HEK293 (cell line): ENCODE measurements at regions not wholly inside any gene's neighbourhood (a gene's known extent, or its start where the extent isn't known, plus 50 kb on each side); places are given as distances from the start of the nearest gene placed in this dataset.

Experiments used
- CTCF ChIA-PET: fragments of 350-600 bp; formaldehyde crosslinking; extraction: SDS; loops from one replicate; lab custom pipeline; 2021; ENCODE audit warnings: antibody characterized with exemption; lab: Yijun Ruan, JAX
- POLR2A ChIA-PET: fragments of 300-600 bp; formaldehyde crosslinking; extraction: SDS; loops from one replicate; lab custom pipeline; 2020; ENCODE audit warnings: antibody characterized with exemption, inconsistent platforms; lab: Yijun Ruan, JAX
- H3K27ac ChIP-seq: fragments of 200-500 bp; sonication (Bioruptor generic); 2 replicates; pipeline ENCODE4 v1.5.1; 2014; ENCODE audit warnings: low read depth, low read length, control low read depth, inconsistent platforms; ENCODE audit errors: extremely low read depth
- H3K36me3 ChIP-seq, 2 experiments: fragments of 200-500 bp in 1 of 2; sonication (Bioruptor generic) in 1 of 2; 1 replicate in 1 of 2; 2 replicates in 1 of 2; pipeline ENCODE4 v1.5.1; 2014 to 2017; ENCODE audit warnings: inconsistent platforms in 2 of 2, low read length in 2 of 2; ENCODE audit not compliant: control insufficient read depth in 2 of 2, insufficient read depth in 1 of 2
- H3K4me1 ChIP-seq: fragments of 200-500 bp; sonication (Bioruptor generic); 2 replicates; pipeline ENCODE4 v1.5.1; 2014; ENCODE audit warnings: mild to moderate bottlenecking, low read length, inconsistent platforms; ENCODE audit not compliant: control insufficient read depth, insufficient read depth
- H3K4me3 ChIP-seq: 2 replicates; pipeline ENCODE4 v1.5.1; 2011; ENCODE audit warnings: low read depth, mild to moderate bottlenecking, control low read depth, low read length, moderate library complexity
- H3K9me3 ChIP-seq: fragments of 200-500 bp; sonication (Bioruptor generic); 2 replicates; pipeline ENCODE4 v1.5.1; 2014; ENCODE audit warnings: low read depth, low read length, inconsistent platforms; ENCODE audit not compliant: control insufficient read depth, insufficient read depth
- GLIS2 ChIP-seq: fragments of 450-650 bp; formaldehyde crosslinking; IDR thresholded peaks from 2 replicates; pipeline ENCODE4 v1.5.1; 2016; ENCODE audit warnings: missing biosample characterization, missing genetic modification characterization
- KLF10 ChIP-seq: fragments of 450-650 bp; IDR thresholded peaks from 2 replicates; pipeline ENCODE4 v1.5.1; 2018; ENCODE audit warnings: missing biosample characterization, mild to moderate bottlenecking, missing genetic modification characterization
- KLF8 ChIP-seq: fragments of 450-650 bp; formaldehyde crosslinking; IDR thresholded peaks from 2 replicates; pipeline ENCODE4 v1.5.1; 2016; ENCODE audit warnings: missing biosample characterization, missing genetic modification characterization
- PRDM1 ChIP-seq: fragments of 450-650 bp; formaldehyde crosslinking; IDR thresholded peaks from 2 replicates; pipeline ENCODE4; 2016; ENCODE audit warnings: missing biosample characterization, missing genetic modification characterization
- SALL2 ChIP-seq: fragments of 450-650 bp; formaldehyde crosslinking; IDR thresholded peaks from 2 replicates; pipeline ENCODE4 v1.5.0; 2017; ENCODE audit warnings: missing biosample characterization, mild to moderate bottlenecking, missing genetic modification characterization, borderline replicate concordance
- SP2 ChIP-seq: fragments of 450-650 bp; formaldehyde crosslinking; IDR thresholded peaks from 2 replicates; pipeline ENCODE4 v1.5.1; 2016; ENCODE audit warnings: missing biosample characterization, missing genetic modification characterization
- SP7 ChIP-seq: fragments of 450-650 bp; formaldehyde crosslinking; IDR thresholded peaks from 2 replicates; pipeline ENCODE4 v1.5.1; 2016; ENCODE audit warnings: missing biosample characterization, missing genetic modification characterization
- ZBTB10 ChIP-seq: fragments of 450-650 bp; formaldehyde crosslinking; IDR thresholded peaks from 2 replicates; pipeline ENCODE4 v1.5.1; 2016; ENCODE audit warnings: missing biosample characterization, missing genetic modification characterization
- ZBTB21 ChIP-seq: fragments of 450-650 bp; formaldehyde crosslinking; IDR thresholded peaks from 2 replicates; pipeline ENCODE4 v1.5.1; 2017; ENCODE audit warnings: missing biosample characterization, missing genetic modification characterization
- ZBTB44 ChIP-seq: fragments of 450-650 bp; IDR thresholded peaks from 2 replicates; pipeline ENCODE4 v1.5.1; 2018; ENCODE audit warnings: missing biosample characterization, mild to moderate bottlenecking, missing genetic modification characterization
- ZNF112 ChIP-seq: fragments of 450-650 bp; formaldehyde crosslinking; IDR thresholded peaks from 2 replicates; pipeline ENCODE4 v1.5.0; 2017; ENCODE audit warnings: missing biosample characterization, missing genetic modification characterization
- ZNF114 ChIP-seq: fragments of 450-650 bp; formaldehyde crosslinking; IDR thresholded peaks from 2 replicates; pipeline ENCODE4 v1.5.0; 2017; ENCODE audit warnings: missing biosample characterization, missing genetic modification characterization
- ZNF138 ChIP-seq: fragments of 450-650 bp; formaldehyde crosslinking; IDR thresholded peaks from 2 replicates; pipeline ENCODE4 v1.5.1; 2016; ENCODE audit warnings: missing biosample characterization, missing genetic modification characterization, borderline replicate concordance
- ZNF140 ChIP-seq: fragments of 450-650 bp; formaldehyde crosslinking; IDR thresholded peaks from 2 replicates; pipeline ENCODE4 v1.5.1; 2016; ENCODE audit warnings: missing biosample characterization, missing genetic modification characterization
- ZNF2 ChIP-seq: fragments of 450-650 bp; formaldehyde crosslinking; IDR thresholded peaks from 2 replicates; pipeline ENCODE4 v1.5.1; 2016; ENCODE audit warnings: missing biosample characterization, missing genetic modification characterization
- ZNF24 ChIP-seq: fragments of 450-650 bp; formaldehyde crosslinking; IDR thresholded peaks from 2 replicates; pipeline ENCODE4 v1.5.1; 2016; ENCODE audit warnings: missing biosample characterization, missing genetic modification characterization
- ZNF292 ChIP-seq: fragments of 450-650 bp; formaldehyde crosslinking; IDR thresholded peaks from 2 replicates; pipeline ENCODE4 v1.5.1; 2016; ENCODE audit warnings: low read depth, missing biosample characterization, missing genetic modification characterization, borderline replicate concordance
- ZNF324 ChIP-seq: fragments of 450-650 bp; formaldehyde crosslinking; IDR thresholded peaks from 2 replicates; pipeline ENCODE4 v1.5.1; 2016; ENCODE audit warnings: missing biosample characterization, missing genetic modification characterization
- ZNF350 ChIP-seq: fragments of 450-650 bp; formaldehyde crosslinking; IDR thresholded peaks from 2 replicates; pipeline ENCODE4 v1.5.0; 2017; ENCODE audit warnings: missing biosample characterization, mild to moderate bottlenecking, missing genetic modification characterization
- ZNF514 ChIP-seq: fragments of 450-650 bp; formaldehyde crosslinking; IDR thresholded peaks from 2 replicates; pipeline ENCODE4 v1.5.1; 2016; ENCODE audit warnings: missing biosample characterization, missing genetic modification characterization
- ZNF521 ChIP-seq: fragments of 450-650 bp; formaldehyde crosslinking; IDR thresholded peaks from 2 replicates; pipeline ENCODE4 v1.5.1; 2017; ENCODE audit warnings: missing biosample characterization, mild to moderate bottlenecking, missing genetic modification characterization
- ZNF549 ChIP-seq: fragments of 450-650 bp; IDR thresholded peaks from 2 replicates; pipeline ENCODE4 v1.5.1; 2018; ENCODE audit warnings: missing biosample characterization, missing genetic modification characterization, mild to moderate bottlenecking, inconsistent platforms, moderate library complexity
- ZNF626 ChIP-seq: fragments of 450-650 bp; sonication (Bioruptor Pico); formaldehyde crosslinking; IDR thresholded peaks from 2 replicates; pipeline ENCODE4 v1.5.1; 2018; ENCODE audit warnings: missing biosample characterization, missing genetic modification characterization, inconsistent platforms
- ZNF629 ChIP-seq: fragments of 450-650 bp; formaldehyde crosslinking; IDR thresholded peaks from 2 replicates; pipeline ENCODE4 v1.5.1; 2017; ENCODE audit warnings: missing biosample characterization, missing genetic modification characterization
- ZNF660 ChIP-seq: fragments of 450-650 bp; IDR thresholded peaks from 2 replicates; pipeline ENCODE4 v1.5.1; 2018; ENCODE audit warnings: missing biosample characterization, mild to moderate bottlenecking, missing genetic modification characterization
- ZNF747 ChIP-seq: fragments of 450-650 bp; formaldehyde crosslinking; IDR thresholded peaks from 2 replicates; pipeline ENCODE4 v1.5.1; 2016; ENCODE audit warnings: missing biosample characterization, missing genetic modification characterization
- ZNF768 ChIP-seq: fragments of 450-650 bp; formaldehyde crosslinking; IDR thresholded peaks from 2 replicates; pipeline ENCODE4 v1.5.1; 2018; ENCODE audit warnings: missing biosample characterization, mild to moderate bottlenecking, missing genetic modification characterization
- ZNF792 ChIP-seq: fragments of 450-650 bp; formaldehyde crosslinking; IDR thresholded peaks from 2 replicates; pipeline ENCODE4 v1.5.1; 2016; ENCODE audit warnings: missing biosample characterization, missing genetic modification characterization
- ZSCAN18 ChIP-seq: fragments of 450-650 bp; formaldehyde crosslinking; IDR thresholded peaks from 2 replicates; pipeline ENCODE4 v1.5.1; 2016; ENCODE audit warnings: missing biosample characterization, missing genetic modification characterization

GRCh38 chr11:128213461-128213860 is 373.9 kb downstream of the ETS1 start (continued):
- TF ChIP-seq ZSCAN18 (no peak), ZNF324 (tag by site-specific recombination) (no peak), ZNF350 (tag by site-specific recombination) (no peak), ZNF114 (tag by site-specific recombination) (no peak), ZNF549 (no peak)

- ChIA-PET POLR2A (no interaction called here), CTCF (interaction anchor here (2.2 kb wide), 1 partner anchor 54 kb away, joined by 8 read pairs; no protein-coding TSS in a partner anchor)
- Histone ChIP-seq H3K9me3 (no peaks in the 10 kb centered on the region), H3K27ac (no peak overlapping the region), H3K4me1 (no peaks in the 10 kb centered on the region), H3K36me3 (no peaks in the 10 kb centered on the region), H3K4me3 (no peak overlapping the region)
- TF ChIP-seq ZNF2 (tag by site-specific recombination): no peak
- TF ChIP-seq GLIS2 (tag by site-specific recombination): no peak
- no peak for TF ChIP-seq ZNF114 (tag by site-specific recombination)
- no peak for TF ChIP-seq SALL2 (tag by site-specific recombination)
- TF ChIP-seq ZNF112 (tag by site-specific recombination): no peak
- TF ChIP-seq ZNF792: no peak
- no peak for TF ChIP-seq ZBTB21 (tag by site-specific recombination)
- TF ChIP-seq ZNF747 (tag by site-specific recombination): no peak
Measured at GRCh38 chr11:128212324-128212723, 375.0 kb downstream of the ETS1 start.

GRCh38 chr11:128210148-128210940 is 377.0 kb downstream of the ETS1 start:
- no peak overlapping the region for H3K4me3 ChIP-seq
- ChIA-PET POLR2A (no interaction called here), CTCF (no interaction called here)
- H3K27ac ChIP-seq: no peak overlapping the region
- no peaks in the 10 kb centered on the region for H3K4me1 ChIP-seq
- H3K36me3 ChIP-seq: no peaks in the 10 kb centered on the region
- no peaks in the 10 kb centered on the region for H3K9me3 ChIP-seq
- TF ChIP-seq ZNF292 (tag by site-specific recombination): no peak
- TF ChIP-seq KLF10: no peak
- peak; percentile 58; the same call in 1 of the 2 replicates for TF ChIP-seq SP7 (tag by site-specific recombination)
- TF ChIP-seq ZNF140: no peak
- TF ChIP-seq ZNF24 (tag by site-specific recombination): 0 out of 2 replicates have a peak, but pooled peaks have one; percentile 38
- TF ChIP-seq ZBTB44: no peak
- TF ChIP-seq ZNF138: no peak
- no peak for TF ChIP-seq ZBTB10
- TF ChIP-seq ZNF660 (tag by site-specific recombination): 0 out of 2 replicates have a peak, but pooled peaks have one; percentile 43
- TF ChIP-seq ZNF521 (tag by site-specific recombination): no peak
- peak; percentile 39 for TF ChIP-seq SP2 (tag by site-specific recombination)
- no peak for TF ChIP-seq ZNF514
- no peak for TF ChIP-seq ZNF768
- TF ChIP-seq PRDM1 (tag by site-specific recombination): peak; percentile 54; the same call in 1 of the 2 replicates
- TF ChIP-seq KLF8 (tag by site-specific recombination): peak; percentile 35; the same call in 1 of the 2 replicates
- TF ChIP-seq ZNF629 (tag by site-specific recombination): peak; percentile 39; the same call in 1 of the 2 replicates
- TF ChIP-seq ZNF626: no peak
